GM18868 (cell line): ENCODE measurements at regions not wholly inside any gene's neighbourhood (a gene's known extent, or its start where the extent isn't known, plus 50 kb on each side); places are given as distances from the start of the nearest gene placed in this dataset.
"Not testable (repeated sequence)": the region's sequence is repeated elsewhere in the genome, so short reads cannot be mapped to it uniquely, and the experiment has no call there.

Source experiments
- ATAC-seq: cut with Tn5 transposase; IDR thresholded peaks from one replicate; pipeline ENCODE4 v1.9.1; 2021; ENCODE audit warnings: mild to moderate bottlenecking, moderate library complexity; ENCODE audit not compliant: unreplicated experiment

DNA sequence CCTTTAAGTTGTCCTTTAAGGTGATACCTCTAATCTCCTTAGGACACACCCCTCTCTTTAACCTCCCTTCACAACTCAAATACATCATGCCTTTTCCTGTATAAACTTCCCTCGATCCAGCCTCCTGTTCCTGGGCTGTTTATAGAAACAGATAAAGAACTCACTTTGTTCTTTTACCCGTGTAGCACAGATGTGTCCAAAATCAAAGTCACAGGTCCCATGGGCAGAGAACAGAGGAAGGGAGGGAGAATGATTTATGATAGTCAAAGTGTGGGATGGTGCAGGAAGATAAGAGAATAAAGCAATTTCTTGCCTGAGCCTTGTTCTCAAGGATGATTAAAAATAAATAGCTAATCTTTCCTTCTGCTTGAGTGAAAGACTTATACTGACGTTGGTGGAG lies 50.3 kb upstream of the CABCOCO1 start:
- ATAC-seq = no peak

GRCh38 chr10:61612009-61612408 lies 50.7 kb upstream of the CABCOCO1 start:
- ATAC-seq = no peak

DNA sequence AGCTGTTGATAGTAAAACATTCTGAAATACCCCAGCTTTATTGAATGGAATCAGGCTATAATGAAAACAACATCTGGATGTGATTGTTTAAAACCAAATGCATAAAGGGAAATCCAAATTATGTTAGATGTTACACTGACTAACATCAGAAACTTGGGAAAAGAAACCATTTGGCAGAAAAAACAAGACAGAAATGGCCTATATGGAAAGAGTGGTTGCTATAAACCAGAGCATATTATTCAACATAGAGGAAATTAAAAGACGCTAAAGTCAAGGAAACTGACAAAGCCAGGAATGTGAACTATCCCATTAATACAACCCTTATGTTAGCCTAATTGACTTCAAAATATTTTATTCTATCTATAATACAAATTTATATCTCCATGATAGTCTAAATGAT lies 53.0 kb upstream of the CABCOCO1 start:
- no peak for ATAC-seq

GRCh38 chr10:61608255-61609033 lies 54.3 kb upstream of the CABCOCO1 start:
- no peak for ATAC-seq

DNA sequence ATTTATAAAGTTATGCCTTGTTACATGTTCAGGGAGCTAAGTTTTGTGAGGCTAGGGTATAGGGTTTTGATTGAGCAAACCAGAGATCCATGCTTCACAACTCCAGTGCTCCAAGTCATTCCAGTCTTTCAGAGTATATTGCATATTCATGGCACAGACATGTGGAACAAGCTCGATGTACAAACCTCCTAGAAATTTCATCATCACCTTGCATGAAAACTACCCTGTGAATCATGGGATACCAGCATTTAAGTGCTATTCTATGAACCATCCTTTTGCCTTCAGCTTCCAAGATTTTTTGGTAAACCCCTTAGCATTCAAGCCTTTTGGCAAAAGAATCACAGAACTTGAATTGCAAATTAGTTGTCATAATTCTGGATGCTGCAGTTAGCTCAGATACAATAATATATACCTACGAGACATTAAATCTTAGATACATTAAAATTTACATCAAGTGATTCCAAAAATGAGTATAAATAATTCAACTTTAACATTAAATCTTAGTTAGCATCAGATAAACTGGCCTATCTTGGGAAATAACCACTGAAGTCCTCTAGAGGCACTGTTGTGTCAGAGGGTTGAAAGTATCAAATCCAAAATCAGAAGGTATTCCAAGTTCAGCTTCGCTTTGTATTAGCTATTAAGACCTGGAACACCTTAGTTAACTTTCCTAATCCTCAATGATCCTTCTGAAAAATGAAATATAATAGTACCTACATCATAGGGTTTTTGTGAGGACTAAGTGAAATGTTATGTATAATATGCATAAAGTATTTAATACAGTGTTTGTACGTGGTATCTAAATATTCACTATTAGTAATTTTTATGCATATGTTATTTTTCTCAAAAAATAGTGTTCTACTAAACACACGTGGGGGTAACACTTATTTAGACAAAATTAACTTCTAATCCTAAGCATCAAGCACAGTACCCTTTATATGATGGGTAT lies 55.5 kb upstream of the CABCOCO1 start:
- ATAC-seq = peak; percentile 78

GRCh38 chr10:61605221-61605620 lies 57.5 kb upstream of the CABCOCO1 start:
- ATAC-seq = no peak

- ATAC-seq = no peak
These were observed 62.3 kb upstream of the CABCOCO1 start for GRCh38 chr10:61600399-61600798.

GRCh38 chr10:61594430-61594829 lies 68.3 kb upstream of the CABCOCO1 start:
- ATAC-seq = no peak

DNA sequence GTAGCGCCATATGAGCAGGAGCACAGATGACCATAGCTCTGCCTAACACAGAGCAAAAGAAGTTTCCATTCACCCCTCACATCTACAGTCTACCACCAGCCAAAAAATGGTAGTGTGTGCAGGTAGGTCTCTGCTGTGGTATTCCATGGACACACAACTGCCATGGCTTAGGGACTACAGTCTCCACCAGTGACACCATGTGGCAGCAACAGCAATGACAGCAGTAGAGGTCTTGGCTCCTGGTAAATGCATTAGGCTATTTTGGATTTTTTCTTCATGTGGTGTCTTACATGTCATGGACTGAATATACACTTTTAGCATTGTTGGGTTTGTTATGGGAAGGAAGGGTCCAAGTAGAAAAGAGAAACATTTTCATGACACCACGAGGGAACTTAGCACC lies 70.1 kb upstream of the CABCOCO1 start:
- peak; percentile 74 for ATAC-seq

- ATAC-seq = peak; percentile 60
These were observed 73.0 kb upstream of the CABCOCO1 start for GRCh38 chr10:61589547-61590243.

DNA sequence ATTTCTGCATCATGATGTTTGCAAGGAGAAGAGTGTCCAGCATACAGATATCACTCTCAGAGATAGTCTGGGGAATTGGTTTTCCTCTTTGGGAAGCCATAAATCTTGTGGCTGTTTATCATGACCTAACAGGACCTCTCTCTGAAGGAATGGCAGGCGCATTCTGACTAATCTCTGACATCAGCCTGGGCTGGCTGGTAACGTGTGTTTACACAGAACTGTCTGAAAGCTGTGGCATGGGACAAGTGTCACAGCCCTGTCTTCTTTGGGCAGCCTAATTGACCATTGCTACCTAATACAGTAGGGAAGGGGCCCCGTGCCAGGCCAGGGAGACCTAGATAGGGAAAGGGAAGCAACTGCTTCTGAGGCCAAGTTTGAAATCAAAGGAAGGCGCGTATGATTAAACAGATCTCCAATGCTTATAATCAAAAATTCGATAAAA lies 73.9 kb upstream of the CABCOCO1 start:
- ATAC-seq = no peak

GRCh38 chr10:61586829-61587228 lies 75.9 kb upstream of the CABCOCO1 start:
- no peak for ATAC-seq

- ATAC-seq = no peak
These were observed 82.1 kb upstream of the CABCOCO1 start for GRCh38 chr10:61580608-61581007.

GRCh38 chr10:61570204-61570603 lies 92.5 kb upstream of the CABCOCO1 start:
- not testable (repeated sequence) for ATAC-seq

DNA sequence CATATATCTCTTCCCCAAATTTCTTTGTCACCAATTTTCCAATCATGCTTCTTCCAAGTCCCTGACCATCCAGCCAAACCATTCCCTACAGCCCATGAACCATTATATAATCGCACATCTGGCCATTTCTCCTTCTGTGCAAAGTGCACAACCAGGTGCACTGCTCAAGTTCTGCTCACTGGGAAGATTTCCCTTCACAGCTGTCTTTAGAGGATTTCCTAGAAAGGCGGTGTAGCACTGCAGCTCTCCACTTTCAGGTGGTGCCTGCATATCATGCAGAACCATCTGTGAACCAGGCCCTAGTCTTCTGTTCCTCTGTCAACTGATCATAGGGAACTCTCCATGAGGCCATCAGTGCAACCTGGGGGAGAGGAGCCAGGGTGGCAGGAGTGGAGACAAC lies 95.0 kb upstream of the CABCOCO1 start:
- no peak for ATAC-seq

- ATAC-seq = no peak
These were observed 96.7 kb upstream of the CABCOCO1 start for GRCh38 chr10:61565819-61566560.

DNA sequence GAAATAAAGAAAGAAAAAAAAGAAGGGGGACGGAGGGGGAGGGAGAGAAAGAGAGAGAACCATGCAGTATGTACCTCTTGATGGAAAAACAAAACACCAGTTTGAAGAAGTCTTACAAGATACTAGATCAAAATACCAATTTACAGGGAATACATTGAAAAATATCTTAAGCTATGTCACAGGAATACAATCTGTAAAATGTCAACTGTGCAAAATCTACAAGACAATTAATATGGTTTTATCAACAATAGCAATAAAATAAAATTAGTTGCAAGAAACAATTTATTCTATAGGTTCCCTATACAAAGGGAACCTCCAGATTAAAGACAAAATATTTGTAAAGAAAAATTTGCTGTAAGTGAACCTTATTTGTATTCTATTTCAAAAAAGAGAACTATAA lies 98.3 kb upstream of the CABCOCO1 start:
- no peak for ATAC-seq

- no peak for ATAC-seq
These were observed 103.1 kb upstream of the CABCOCO1 start for GRCh38 chr10:61559615-61560014.

DNA sequence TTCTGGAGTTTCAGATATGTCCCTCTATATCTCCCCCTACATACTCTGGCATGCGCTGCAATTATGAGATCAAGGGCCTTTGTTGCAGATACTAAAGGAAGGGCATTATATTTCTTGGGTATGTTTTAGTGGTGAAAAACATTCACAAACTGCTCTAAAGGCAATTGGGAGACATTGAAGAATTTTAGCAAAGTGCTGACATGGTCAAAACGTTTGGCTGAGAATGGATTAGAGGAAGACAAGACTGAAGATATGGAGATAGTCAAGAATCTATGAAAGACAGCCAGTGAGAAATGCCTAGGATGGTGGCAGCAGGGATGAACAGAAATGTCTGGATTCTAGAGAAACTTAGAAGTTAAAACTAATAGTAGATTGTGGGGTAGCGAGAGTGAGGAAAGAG lies 104.5 kb upstream of the CABCOCO1 start:
- ATAC-seq = no peak

- no peak for ATAC-seq
These were observed 101.7 kb upstream of the TMEM26 start for GRCh38 chr10:61554925-61555324.

- ATAC-seq = no peak
These were observed 96.7 kb upstream of the TMEM26 start for GRCh38 chr10:61549861-61550260.
